Mesothelial cell of epicardium (in vitro differentiated cells): ENCODE measurements at regions not wholly inside any gene's neighbourhood (a gene's known extent, or its start where the extent isn't known, plus 50 kb on each side); places are given as distances from the start of the nearest gene placed in this dataset.

Experiments
- DNase-seq, 2 experiments: peaks; one replicate each; pipeline ENCODE4 v3.0.0; 2021; ENCODE audit warnings: low spot score in 2 of 2; ENCODE audit not compliant: unreplicated experiment in 2 of 2
- H3K27ac Mint-ChIP-seq: 2 replicates; pipeline ENCODE4 v1.8.0; 2021; ENCODE audit warnings: mixed read lengths
- H3K27me3 Mint-ChIP-seq: 2 replicates; pipeline ENCODE4 v1.8.0; 2021; ENCODE audit warnings: low read depth, mixed read lengths
- H3K36me3 Mint-ChIP-seq: 2 replicates; pipeline ENCODE4 v1.8.0; 2021; ENCODE audit warnings: mixed read lengths
- H3K4me1 Mint-ChIP-seq: 2 replicates; pipeline ENCODE4 v1.8.0; 2021; ENCODE audit warnings: mixed read lengths
- H3K4me3 Mint-ChIP-seq: 2 replicates; pipeline ENCODE4 v1.8.0; 2021; ENCODE audit warnings: mild to moderate bottlenecking, moderate library complexity, mixed read lengths
- H3K9me3 Mint-ChIP-seq: 2 replicates; pipeline ENCODE4 v1.8.0; 2021; ENCODE audit warnings: mixed read lengths
- TF ChIP-seq, protein P1 (sequence below): fragments of 200-600 bp; sonication (generic); IDR thresholded peaks from one replicate; pipeline ENCODE4 v1.5.0; 2021; ENCODE audit warnings: antibody characterized with exemption; ENCODE audit not compliant: unreplicated experiment

DNA sequence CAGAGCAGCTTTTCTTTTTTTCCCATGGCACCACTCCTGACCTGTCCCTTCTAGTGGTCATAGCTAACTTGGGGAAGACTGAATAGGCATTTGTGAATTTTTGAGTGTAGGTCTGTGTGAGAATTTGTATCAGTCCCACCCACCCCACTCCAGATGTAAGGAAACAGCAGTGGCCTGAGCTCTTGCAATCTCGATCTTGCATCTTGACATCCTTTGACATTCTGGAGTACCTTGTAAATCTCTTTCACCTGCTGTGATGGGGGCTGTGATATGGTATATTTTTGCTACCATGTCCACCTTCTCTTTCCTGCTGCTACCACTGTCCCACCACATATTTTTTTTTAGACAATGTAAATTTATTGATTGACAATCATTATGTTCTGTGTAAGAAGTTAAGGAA, 289.3 kb downstream of the MAP2K6 start:
- Mint-ChIP-seq H3K9me3 (peaks cover 25% of the 10 kb centered on the region), H3K4me3 (no peak overlapping the region), H3K27ac (no peak overlapping the region), H3K4me1 (no peaks in the 10 kb centered on the region), H3K27me3 (no peaks in the 10 kb centered on the region), H3K36me3 (peaks cover 4% of the 10 kb centered on the region)
- TF ChIP-seq, protein P1, sequence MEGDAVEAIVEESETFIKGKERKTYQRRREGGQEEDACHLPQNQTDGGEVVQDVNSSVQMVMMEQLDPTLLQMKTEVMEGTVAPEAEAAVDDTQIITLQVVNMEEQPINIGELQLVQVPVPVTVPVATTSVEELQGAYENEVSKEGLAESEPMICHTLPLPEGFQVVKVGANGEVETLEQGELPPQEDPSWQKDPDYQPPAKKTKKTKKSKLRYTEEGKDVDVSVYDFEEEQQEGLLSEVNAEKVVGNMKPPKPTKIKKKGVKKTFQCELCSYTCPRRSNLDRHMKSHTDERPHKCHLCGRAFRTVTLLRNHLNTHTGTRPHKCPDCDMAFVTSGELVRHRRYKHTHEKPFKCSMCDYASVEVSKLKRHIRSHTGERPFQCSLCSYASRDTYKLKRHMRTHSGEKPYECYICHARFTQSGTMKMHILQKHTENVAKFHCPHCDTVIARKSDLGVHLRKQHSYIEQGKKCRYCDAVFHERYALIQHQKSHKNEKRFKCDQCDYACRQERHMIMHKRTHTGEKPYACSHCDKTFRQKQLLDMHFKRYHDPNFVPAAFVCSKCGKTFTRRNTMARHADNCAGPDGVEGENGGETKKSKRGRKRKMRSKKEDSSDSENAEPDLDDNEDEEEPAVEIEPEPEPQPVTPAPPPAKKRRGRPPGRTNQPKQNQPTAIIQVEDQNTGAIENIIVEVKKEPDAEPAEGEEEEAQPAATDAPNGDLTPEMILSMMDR = no peak
- DNase-seq = no peak

GRCh38 chr17:69704935-69705334, 290.4 kb downstream of the MAP2K6 start:
- H3K27ac Mint-ChIP-seq = no peak overlapping the region
- no peaks in the 10 kb centered on the region for H3K27me3 Mint-ChIP-seq
- H3K36me3 Mint-ChIP-seq = no peaks in the 10 kb centered on the region
- H3K4me1 Mint-ChIP-seq = peaks cover 2% of the 10 kb centered on the region
- TF ChIP-seq, protein P1 = no peak
- no peak for DNase-seq
- no peak overlapping the region for H3K4me3 Mint-ChIP-seq
- peaks cover 13% of the 10 kb centered on the region for H3K9me3 Mint-ChIP-seq

GRCh38 chr17:69706127-69706526, 291.6 kb downstream of the MAP2K6 start:
- DNase-seq = no peak
- no peaks in the 10 kb centered on the region for H3K36me3 Mint-ChIP-seq
- peaks cover 12% of the 10 kb centered on the region for H3K4me1 Mint-ChIP-seq
- no peak overlapping the region for H3K4me3 Mint-ChIP-seq
- H3K27me3 Mint-ChIP-seq = no peaks in the 10 kb centered on the region
- TF ChIP-seq, protein P1 = no peak
- H3K27ac Mint-ChIP-seq = no peak overlapping the region
- H3K9me3 Mint-ChIP-seq = peaks cover 7% of the 10 kb centered on the region

- Mint-ChIP-seq H3K9me3 (peaks cover 5% of the 10 kb centered on the region), H3K4me3 (no peak overlapping the region), H3K27me3 (no peaks in the 10 kb centered on the region), H3K4me1 (peaks cover 36% of the 10 kb centered on the region), H3K27ac (no peak overlapping the region), H3K36me3 (no peaks in the 10 kb centered on the region)
- no peak for DNase-seq
- TF ChIP-seq, protein P1 = no peak
Measured at GRCh38 chr17:69709441-69709840, 294.9 kb downstream of the MAP2K6 start.

DNA sequence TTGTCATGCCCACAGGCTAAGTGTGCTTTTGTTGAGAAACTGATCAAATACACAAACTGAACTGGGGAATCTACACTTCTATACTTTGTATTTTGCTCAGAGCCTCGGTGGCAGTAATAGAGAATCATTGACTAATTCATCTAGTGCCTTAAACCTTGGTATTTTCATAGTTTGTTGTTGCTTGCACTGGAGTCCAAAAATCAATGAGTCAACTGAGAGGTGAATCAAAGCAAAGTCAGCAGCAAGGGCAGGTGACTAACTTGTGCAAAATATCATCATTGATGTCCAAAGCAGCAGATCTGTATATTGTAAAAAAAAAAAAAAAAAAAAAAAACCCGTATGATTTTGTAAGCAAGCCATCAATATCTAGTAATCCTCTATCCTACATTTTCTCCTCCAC, 296.4 kb downstream of the MAP2K6 start:
- Mint-ChIP-seq H3K27me3 (no peaks in the 10 kb centered on the region), H3K4me3 (no peak overlapping the region), H3K9me3 (peaks cover 5% of the 10 kb centered on the region), H3K4me1 (peaks cover 46% of the 10 kb centered on the region), H3K27ac (no peak overlapping the region), H3K36me3 (no peaks in the 10 kb centered on the region)
- TF ChIP-seq, protein P1 = no peak
- no peak for DNase-seq

GRCh38 chr17:69711541-69711940, 297.0 kb downstream of the MAP2K6 start:
- no peaks in the 10 kb centered on the region for H3K36me3 Mint-ChIP-seq
- H3K27me3 Mint-ChIP-seq = no peaks in the 10 kb centered on the region
- H3K4me1 Mint-ChIP-seq = peaks cover 51% of the 10 kb centered on the region
- H3K9me3 Mint-ChIP-seq = peaks cover 4% of the 10 kb centered on the region
- H3K4me3 Mint-ChIP-seq = no peak overlapping the region
- DNase-seq = no peak
- H3K27ac Mint-ChIP-seq = no peak overlapping the region
- TF ChIP-seq, protein P1 = no peak
